Stimulated activated CD8-positive, alpha-beta memory T cell treated with anti-CD3 and anti-CD28 coated beads, Interleukin-2, amount 100 ng/mL, for 1 hour (primary cell): ENCODE measurements at regions not wholly inside any gene's neighbourhood (a gene's known extent, or its start where the extent isn't known, plus 50 kb on each side); places are given as distances from the start of the nearest gene placed in this dataset.

ENCODE experiments used
- DNase-seq, 2 donors: peaks; one replicate each; pipeline ENCODE4 v3.0.0-alpha.2; 2020; ENCODE audit warnings: low read depth in 2 of 2

DNA sequence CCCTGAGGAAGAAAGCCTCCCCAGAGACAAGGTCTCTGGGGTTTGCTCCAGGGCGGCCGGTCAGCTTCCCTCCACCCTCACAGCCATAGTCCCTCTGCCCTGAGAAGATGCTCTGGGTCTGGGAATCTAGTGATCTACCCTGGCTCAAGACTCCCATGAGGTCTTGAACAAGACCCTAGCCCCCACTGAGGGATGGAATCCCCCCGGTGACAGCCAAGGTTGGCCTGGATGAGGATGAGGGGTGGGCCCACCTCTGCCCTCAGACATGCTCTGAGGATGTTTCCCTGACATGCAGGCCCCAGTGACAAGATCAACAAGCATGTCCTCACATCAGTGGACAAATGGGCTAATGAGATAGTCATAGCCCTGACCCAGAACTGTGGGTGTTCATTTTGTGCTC, 138.6 kb downstream of the C5orf15 start:
- no peak for DNase-seq

DNA sequence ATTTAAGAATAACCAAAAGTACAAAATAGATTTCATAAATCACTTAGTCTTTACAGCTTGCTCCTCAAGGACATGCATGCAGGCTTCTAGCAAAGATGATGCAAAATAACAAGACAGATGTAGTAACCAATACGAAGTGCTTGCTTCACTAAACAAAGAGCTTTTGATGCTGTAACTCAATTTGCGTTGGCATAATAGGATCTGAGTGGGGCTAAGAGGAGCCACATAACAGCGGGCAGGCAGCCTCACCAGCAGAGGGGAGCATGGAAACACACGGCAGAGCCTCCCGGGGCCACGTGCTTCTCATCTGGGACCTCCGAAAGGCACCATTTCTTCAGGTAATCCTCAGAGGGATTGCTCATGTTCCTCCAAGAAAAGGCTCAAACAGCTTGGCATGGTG, 139.7 kb downstream of the C5orf15 start:
- no peak for DNase-seq

DNA sequence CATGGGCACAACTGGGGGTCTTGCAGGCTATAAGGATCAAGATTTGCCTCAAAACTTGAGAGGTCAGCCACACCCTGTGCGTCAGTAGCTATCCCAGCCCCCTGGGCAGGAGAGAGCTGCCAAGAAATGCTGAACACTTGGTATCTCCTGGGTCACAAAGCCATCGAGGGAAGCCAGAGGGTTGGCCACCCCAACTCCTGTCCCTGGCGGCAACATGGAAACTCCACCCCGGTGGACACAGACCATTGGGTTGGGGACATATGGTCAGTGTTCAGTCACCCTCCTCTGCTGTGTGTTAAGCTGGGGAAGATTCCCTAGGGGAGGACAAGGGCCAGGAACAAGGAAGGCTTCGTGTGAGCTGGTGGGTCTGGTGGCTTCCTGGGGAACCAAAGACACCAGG, 140.6 kb downstream of the C5orf15 start:
- DNase-seq = no peak

DNA sequence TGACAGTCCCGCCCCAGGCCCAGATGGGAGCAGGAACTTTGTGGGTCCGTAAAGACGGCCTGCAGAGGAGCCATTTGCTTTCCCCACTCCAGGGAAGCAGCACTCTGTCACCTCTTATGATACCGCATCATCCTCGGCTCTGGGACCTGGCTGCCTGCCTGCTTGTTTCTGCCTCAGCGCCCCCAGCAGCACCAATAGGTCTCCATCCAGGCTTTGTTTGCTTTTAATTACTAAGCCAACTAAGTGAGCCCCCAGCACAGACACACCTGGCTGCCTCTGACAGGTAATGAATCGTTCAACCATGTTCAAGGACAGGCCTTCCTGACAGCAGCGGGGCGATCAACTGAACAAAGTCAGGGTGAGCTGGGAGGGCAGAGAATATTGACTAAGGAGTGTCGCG, 141.4 kb downstream of the C5orf15 start:
- DNase-seq = no peak

DNA sequence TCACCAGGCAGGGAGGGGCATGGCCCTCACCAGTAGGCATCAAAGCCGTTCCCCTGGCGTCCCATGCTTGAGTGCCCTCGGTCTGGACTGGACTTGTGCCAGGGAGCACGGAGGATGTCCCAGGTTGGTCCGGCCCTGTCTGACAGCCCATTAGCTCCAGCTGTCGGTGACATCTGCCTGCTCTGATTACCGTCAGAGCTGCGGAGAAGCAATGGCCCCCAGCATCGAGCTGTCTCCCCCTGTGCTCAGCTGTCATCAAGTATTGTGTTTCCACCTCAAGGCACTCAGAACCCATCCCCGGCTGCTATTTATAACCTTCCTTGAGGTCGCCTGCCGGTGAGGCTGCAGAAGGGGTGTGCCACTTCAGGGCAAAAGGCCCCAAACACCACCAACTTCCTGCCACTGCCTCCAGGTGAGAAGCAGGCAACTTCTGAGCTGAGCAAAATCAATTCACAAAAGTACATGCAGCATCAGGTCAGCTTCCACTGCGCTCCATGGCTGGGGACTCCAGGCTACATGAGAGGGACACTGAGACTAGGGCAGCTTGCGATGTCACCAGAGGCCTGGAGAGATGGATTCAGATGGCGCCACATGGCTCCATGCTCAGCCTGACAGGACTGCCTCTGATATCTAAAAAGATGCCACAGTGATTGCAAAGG, 142.7 kb downstream of the C5orf15 start:
- peak in 1 of 2 donors; percentile 10 for DNase-seq

DNA sequence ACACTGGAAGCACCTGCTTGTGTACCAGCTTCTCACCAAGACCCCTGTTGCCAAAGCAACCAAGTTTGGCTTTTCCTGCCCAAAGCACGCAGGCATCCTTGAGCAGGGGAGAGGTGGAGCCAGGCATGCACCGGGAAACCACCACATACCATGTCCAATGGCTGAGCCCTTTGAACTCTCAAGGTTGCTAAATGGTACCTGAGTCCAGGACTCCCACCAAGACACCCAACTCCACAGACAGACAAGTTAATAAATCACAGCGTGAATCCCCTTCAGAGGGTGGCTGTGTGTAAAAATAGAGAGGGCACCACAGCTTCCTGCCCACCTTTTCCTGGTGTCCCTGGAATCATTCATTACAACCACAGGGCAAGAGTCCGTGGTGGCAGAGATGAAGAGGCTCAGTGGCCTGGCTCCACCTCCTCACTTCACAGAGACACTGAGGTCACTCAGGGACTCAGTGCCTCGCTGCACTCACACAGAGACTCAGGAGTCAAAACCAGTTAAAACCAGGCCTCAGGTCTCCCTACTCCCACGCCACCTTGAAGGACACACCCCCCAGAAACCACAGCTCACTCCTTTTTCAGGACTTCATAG, 143.7 kb downstream of the C5orf15 start:
- no peak for DNase-seq

DNA sequence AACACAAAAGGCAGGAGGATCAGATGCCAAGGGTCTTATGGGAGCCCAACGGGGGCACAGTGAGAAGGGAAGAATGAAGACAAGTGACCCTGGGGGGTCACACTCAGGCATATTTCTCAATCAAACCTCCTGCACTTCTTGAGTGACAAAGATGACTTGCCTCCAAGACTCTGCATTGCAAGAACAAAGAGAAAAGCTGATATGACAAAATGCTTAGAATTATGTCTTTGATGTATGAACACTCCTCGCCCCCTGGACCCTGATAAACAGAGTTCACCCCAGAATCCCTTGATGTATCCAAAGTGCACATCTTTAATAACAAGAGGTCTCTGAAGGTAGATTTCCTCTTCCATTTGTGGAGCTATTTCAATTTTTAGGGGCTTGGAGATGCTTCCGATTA, 146.5 kb downstream of the C5orf15 start:
- no peak for DNase-seq

DNA sequence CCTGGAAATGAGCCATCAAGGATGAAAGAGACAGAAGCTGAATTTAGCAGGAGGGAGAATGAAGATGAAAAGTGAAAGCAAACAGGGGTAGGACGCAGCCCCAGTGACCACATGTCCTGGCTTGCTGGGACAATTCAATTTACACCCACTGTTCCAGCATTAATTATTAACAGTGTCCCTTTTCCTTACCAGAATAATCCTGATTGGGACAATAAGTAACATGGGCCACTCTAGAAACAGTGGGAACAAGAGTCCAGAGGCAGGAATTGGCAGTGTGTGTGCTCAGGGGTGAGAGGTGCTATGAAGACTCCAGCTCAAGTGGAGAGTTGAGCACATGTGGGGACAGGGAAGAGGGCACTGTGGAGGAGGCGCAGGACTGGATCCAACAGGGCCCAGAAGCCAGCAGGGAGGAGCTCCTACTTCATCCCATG, 147.1 kb downstream of the C5orf15 start:
- no peak for DNase-seq

DNA sequence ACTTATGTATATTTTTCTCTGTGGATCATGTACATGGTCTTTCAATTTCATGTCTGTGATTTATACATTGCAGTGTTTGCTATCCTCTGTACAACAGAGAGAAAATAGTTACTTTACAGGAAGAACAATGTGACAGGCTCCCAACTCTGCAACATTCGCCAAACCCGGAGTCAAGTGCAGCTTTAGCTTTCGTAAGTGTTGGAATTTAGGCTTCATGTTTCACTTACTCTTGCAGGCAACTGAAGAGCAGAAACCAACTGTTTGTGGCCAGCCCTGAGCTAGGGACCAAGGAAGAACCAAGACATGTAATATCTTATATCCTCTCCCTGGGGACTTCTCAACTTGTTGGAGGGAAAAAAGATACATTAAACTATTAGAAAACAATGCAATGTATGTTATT, 147.9 kb downstream of the C5orf15 start:
- DNase-seq = no peak

DNA sequence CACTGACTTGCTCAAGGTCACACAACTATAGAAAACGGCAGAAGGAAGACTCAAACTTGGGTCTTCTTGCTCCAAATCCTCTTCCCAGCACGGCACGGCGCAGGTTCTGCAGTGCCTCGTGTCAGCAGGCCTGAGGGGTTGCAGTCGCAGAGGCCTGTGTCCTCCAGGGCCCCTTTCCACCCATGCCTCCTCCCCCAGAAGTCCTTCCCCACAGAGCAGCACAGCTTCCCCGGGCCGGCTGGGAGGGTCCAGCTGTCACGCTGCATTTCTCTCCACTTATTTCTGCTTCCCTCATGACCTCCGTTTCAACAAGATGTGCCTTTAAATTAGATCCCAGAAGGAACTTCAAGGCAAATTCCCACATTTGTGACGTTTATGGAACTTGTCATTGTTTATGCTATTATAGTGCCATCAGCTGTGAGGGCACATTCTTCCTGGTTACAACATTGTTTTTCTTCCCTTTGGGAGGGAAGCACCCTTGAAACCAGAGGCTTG, 148.4 kb downstream of the C5orf15 start:
- no peak for DNase-seq

DNA sequence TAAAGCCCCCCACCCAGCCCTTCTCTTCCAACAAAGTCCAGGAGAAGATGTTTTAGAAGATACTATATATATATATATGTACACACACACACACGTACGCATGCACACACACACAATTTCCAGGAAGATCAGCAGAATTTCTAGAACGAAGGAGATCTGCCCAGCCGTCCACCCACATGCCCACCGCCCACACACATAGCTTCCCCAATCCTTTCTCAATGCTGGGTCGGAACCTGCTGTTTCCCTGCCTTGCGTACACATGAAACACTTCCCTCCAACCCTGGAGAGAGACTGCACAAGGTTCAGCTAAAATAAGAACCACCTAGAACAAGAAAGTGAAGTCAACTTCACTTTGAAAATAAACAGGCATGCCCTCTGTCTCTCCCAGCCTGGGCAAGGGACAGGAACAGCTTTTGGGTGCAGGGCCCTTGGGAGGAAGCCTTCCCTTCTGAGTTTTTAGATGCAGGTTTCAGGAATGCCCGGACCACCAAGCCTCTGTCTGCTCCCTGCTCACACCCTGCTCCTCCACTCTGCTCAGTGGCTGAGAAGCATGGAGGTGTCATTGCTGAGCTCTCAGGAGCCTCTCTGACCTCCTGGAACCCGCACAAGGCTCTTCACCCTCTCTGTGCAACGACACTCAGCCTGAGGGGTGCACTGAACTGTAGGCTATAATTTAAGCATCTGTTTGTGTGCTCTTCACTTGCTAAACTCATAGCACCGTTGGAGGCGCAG, 149.4 kb downstream of the C5orf15 start:
- no peak for DNase-seq

DNA sequence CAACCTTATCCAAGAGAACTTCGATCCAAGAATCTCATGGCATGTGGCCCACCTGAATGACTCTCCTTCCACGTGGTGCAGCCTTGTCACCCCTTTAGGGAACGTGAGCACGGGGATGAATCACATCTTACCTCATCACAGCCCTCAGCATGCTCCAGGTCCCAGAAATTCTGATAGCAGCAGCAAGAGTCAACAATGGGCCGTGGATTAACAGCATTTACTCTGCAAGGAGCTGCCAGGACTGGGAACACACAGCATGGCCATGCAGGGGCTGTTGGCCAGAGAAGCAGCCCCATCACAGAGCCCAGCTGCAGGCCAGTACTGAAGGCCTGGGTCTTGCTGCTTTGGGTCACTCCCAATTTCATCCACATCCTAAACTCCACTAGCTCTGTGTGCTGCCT, 150.4 kb downstream of the C5orf15 start:
- no peak for DNase-seq

DNA sequence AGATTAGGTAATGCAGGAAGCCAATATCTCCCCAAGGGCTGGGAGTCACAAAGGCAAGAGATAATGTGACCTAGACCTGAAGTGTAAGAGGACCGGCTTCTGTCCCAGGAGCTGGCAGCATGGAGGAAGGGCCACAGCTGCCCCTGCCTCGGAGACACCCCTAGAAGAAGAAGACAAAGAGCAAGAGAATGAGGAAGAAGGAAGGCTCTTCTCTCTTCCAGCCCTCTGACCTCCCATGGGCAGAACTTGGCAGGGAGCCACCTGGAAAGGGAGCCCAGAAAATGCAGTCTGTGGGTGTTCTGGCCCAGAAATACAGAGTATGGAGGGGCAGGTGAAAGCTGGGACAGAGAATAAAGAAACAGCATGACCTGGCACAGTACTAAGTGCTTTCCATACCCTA, 151.0 kb downstream of the C5orf15 start:
- DNase-seq = no peak

DNA sequence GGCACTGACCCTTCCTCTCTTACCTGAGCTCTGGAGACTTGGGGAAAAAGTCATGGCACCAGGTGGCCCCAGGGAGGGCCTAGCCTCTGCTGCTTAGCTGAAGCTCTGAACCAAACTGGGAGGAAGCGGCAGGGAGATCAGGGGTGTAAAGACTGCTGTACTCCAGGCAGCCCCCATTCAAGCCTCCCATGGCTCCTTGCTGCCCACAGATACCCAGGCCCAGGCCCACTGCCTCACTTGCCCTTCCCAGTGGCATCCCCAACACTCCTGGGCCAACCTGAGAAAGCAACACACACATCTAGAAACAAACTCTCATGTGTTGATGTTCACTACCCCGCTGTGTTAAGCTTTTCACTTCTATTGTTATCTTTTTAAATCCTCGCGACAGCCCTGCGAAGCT, 151.6 kb downstream of the C5orf15 start:
- DNase-seq = no peak

DNA sequence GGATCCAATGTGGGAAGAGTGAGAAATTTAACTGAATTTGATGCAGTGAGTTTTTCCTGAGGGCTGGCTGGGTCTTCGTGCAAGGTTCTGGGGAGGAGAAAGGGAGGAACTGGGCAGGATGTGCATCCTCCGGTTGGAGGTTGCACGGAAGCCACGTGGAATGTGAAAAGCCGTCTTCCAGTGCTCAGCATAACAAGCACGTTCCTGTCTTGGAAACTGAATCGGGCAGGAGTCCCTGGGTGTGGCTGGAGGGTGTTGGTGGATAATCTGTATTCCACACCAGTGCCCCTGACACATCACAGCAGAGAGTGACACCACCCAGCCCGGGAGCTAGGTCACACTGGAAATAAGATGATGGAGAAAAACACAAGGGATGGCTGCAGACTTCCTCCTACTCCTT, 154.3 kb downstream of the C5orf15 start:
- DNase-seq = no peak

DNA sequence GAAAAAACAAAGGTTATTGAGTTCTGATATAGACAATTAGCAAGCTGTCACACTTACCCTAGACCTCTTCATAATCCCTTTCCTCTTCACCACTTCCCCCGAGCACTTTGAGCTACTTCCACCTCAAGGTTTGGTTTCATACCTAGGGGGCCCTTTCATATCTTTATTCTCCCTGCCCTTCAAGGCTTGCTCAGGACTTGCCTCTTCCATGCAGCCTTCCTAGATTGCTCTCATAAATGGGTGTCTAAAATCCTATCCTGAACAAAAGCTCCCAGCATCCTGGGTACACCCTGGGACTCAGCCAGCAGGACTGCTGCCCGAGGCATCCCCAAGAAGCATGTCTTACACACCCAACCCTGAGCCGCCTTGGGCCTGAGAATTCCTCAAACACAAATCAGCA, 157.3 kb downstream of the C5orf15 start:
- DNase-seq = no peak

DNA sequence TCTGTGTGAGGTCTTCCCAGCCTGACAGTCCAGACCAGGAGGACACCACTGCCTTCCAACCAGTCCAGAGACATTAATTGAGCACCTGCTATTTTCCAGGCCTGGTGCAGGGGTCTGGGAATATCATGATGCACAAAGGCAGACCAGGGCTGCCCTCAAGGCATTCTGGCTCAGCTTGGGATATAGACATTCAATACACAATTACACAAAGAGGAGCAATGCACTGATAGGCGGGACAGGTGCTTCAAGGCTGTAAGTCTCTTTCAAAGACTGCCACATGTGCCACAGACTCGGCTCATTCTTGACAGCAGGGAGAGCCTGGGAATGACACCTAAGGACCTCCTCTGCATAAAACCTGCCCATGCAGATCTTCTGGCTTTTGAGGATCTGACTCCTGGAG, 158.6 kb downstream of the C5orf15 start:
- no peak for DNase-seq

DNA sequence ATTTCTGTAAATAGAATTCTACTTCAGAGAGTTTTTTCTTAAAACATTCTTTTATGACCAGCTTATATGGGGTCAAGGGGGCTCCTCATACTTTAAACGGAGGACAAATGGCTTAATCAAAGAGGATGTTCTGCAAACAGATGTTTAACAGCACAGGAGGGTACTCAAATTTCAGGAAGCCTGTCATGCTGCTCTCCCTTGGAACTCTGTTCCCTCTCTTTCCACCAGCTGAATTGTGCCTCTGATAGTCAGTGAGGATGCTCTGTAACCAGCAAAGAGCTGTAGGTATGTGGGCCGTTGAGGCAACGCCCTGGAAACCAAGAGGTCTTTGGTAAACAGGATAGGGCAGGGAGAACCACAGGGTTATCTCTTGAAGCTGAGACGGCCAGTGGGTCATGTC, 161.1 kb downstream of the C5orf15 start:
- DNase-seq = no peak

DNA sequence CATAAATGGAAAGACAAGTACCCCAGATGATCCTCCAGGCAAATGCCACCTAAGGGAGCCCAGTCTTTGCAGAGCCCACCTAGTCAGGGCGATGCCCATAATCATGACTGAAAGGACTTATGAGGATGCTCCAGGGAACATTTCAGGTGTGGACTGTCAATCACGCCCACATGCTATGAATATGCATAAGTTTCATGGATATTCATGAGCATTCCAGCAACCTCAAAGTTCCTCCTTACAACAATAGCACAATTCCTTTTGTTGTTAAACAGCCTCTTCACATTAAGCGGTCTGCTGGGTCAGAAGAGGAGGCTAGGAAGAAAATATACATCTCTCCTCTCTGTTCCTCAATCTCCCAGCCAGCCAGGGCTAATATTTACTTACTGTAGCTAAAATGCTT, 161.6 kb downstream of the C5orf15 start:
- no peak for DNase-seq

DNA sequence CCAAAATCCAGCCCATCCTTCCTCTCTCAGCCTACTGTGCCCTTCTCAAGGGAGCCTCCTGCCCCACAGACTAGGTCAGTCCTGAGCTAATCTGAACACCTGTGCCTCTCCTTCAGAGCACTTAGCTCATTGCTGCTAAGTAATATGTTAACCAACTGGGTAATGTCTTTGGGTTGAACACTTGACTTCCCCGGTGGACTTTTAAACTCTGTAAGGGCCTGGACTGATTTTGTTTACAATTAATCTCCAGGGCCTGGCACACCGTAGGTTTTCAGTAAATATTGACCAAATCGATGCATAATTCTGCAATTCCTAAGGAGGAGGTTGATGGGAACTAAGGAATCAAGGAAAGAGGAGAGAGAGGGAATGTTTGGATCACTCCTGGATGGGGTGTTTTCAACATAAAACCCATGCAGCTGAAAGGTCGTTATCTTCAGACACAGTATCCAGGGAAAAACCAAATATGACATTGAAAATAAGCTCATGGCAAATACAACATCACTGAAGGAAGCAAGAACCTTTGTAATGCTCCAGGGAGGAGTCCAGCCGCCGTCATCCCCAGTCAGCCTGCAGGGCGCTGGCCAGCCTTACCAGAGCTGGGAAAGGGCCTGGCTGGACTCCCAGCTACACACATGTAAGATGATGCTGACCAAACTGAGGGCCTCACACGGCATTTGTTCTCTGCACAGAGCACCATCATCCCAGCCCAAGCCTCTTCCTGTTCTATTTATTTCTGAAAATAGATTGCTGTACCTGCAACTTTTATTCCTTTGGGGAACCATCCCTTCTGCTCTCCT, 166.3 kb downstream of the C5orf15 start:
- no peak for DNase-seq

DNA sequence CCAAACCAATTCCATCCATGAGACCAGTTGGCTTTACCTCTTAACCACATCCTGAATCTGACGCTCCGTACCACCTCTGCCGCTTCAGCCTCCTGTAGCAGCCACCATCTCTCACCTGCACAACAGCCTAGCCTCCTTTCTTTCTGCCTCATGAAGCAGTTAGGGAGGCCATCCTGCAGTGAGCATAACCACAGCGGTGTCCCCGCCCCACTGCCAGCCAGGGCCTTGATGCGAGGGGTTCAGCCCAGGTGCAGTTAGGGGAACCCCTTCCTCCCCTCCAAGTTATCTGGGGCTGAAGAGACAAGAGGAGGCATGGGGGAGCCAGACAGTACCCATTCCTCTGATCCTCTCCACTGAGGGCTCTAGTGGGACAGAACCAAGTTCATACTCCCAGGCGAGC, 167.0 kb downstream of the C5orf15 start:
- DNase-seq = no peak

DNA sequence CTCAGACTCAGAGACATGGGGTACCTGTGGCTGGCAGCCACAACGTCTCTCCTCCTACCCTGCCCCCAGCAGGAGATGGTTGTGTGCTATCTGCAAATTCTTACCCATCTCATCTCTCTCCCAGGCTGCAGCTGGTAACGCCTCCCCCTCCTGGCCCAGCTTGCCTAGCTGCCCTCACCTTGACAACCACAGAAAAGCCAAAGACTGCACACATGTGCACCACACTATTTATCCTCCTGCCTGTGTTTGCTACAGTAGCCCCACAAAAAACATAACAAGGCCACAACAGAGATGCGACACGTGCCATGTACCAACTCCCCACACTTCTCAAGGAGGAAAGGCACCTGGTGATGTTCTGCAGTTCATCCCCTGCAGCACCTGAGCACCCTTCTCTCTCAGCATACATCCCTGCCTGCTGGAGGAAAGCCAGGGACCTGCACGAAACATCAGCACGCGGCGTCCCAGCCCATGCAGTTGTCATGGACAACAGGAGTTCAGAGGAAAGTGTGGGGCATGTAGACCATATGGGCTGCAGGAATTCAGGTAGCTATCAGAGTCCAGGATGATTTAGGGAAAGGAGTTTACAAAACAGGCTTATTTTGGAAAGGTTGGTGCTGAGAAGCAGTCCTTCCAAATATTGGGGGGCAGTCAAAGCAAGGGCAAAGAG, 168.7 kb downstream of the C5orf15 start:
- no peak for DNase-seq
